OCI-LY3 (cell line): ENCODE measurements at regions not wholly inside any gene's neighbourhood (a gene's known extent, or its start where the extent isn't known, plus 50 kb on each side); places are given as distances from the start of the nearest gene placed in this dataset.

Source experiments
- EZH2phosphoT487 ChIP-seq: fragments of 200-600 bp; shearing (Covaris generic); IDR thresholded peaks from 2 replicates; pipeline ENCODE4 v1.6.1; 2018; ENCODE audit warnings: antibody characterized with exemption, mixed run types, low read depth
- TF ChIP-seq, protein P1 (sequence below): fragments of 200-600, 300-600 bp; sonication (generic); IDR thresholded peaks from 2 replicates; pipeline ENCODE4 v1.5.1; 2014; ENCODE audit warnings: antibody characterized with exemption, low read length, low read depth

DNA sequence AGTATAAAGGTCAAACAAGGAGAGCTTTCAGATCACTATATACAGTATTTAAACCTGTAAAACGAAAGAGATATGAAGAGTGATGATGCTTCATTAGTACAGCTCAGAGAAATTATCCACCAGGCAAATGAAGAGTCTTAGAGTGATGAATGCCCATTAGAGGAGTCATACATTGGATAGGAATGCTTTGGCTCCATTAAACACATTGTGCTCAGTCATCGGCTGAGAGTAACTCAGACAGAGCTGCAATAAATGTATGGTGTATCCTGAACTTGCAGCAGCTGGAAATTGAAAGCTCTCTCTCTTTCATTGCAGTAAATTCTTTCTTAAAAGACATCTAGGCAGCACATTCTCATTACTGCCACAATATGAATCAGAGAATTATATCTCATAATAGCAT is 340.8 kb upstream of the SPHKAP start:
- TF ChIP-seq EZH2phosphoT487, result no peak
- TF ChIP-seq, protein P1, sequence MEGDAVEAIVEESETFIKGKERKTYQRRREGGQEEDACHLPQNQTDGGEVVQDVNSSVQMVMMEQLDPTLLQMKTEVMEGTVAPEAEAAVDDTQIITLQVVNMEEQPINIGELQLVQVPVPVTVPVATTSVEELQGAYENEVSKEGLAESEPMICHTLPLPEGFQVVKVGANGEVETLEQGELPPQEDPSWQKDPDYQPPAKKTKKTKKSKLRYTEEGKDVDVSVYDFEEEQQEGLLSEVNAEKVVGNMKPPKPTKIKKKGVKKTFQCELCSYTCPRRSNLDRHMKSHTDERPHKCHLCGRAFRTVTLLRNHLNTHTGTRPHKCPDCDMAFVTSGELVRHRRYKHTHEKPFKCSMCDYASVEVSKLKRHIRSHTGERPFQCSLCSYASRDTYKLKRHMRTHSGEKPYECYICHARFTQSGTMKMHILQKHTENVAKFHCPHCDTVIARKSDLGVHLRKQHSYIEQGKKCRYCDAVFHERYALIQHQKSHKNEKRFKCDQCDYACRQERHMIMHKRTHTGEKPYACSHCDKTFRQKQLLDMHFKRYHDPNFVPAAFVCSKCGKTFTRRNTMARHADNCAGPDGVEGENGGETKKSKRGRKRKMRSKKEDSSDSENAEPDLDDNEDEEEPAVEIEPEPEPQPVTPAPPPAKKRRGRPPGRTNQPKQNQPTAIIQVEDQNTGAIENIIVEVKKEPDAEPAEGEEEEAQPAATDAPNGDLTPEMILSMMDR, result no peak
